Neural progenitor cell (in vitro differentiated cells): ENCODE measurements at regions not wholly inside any gene's neighbourhood (a gene's known extent, or its start where the extent isn't known, plus 50 kb on each side); places are given as distances from the start of the nearest gene placed in this dataset.

Source experiments
- EZH2 ChIP-seq: fragments of 200-600 bp; sonication (generic); IDR thresholded peaks from 2 replicates; pipeline ENCODE4 v1.6.1; 2017; ENCODE audit warnings: antibody characterized with exemption, mild to moderate bottlenecking, moderate library complexity
- EZH2phosphoT487 ChIP-seq: fragments of 200-600 bp; sonication (generic); IDR thresholded peaks from 2 replicates; pipeline ENCODE4 v1.6.1; 2017; ENCODE audit warnings: antibody characterized with exemption
- TF ChIP-seq, protein P1 (sequence below): fragments of 200-600 bp; sonication (generic); IDR thresholded peaks from 2 replicates; pipeline ENCODE4 v1.5.1; 2017; ENCODE audit warnings: antibody characterized with exemption, mild to moderate bottlenecking

DNA sequence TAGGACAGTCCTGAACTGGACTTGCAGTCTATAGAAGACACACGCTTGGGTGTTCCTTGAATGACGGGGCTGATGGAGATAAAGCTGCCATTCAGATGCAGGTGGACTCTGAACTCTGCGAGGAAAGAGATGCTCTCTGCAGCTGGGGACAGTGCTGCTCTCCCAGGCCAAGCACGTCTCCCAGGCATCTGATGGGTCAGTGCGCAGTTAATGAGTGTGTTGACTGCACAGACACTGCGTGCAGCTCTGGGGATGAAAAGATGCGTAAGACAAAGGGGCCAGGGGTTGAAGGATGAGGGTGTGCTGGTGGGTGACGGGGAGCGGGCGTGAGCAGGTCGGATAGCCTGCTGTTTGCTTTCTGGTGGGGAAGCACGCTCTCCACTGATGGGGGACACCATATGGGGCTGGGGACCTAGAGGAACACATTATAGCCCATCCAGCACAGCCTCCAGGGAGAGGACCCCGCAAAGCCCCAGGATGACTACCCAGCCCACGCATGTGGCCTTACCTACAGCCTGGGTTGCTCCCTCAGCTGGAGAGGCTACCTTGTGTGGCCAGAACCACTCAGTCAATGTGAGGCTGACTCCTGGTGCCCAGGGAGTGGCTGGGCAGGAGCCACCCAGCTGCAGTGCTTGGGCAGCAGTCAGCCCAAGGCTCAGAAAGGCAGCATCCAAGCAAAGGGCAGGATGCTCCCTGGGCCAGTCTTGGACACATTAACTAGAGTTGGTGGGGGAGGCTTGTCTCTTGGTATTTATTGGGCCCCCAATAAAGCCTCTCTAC is 246.3 kb downstream of the RBFOX3 start:
- TF ChIP-seq, protein P1, sequence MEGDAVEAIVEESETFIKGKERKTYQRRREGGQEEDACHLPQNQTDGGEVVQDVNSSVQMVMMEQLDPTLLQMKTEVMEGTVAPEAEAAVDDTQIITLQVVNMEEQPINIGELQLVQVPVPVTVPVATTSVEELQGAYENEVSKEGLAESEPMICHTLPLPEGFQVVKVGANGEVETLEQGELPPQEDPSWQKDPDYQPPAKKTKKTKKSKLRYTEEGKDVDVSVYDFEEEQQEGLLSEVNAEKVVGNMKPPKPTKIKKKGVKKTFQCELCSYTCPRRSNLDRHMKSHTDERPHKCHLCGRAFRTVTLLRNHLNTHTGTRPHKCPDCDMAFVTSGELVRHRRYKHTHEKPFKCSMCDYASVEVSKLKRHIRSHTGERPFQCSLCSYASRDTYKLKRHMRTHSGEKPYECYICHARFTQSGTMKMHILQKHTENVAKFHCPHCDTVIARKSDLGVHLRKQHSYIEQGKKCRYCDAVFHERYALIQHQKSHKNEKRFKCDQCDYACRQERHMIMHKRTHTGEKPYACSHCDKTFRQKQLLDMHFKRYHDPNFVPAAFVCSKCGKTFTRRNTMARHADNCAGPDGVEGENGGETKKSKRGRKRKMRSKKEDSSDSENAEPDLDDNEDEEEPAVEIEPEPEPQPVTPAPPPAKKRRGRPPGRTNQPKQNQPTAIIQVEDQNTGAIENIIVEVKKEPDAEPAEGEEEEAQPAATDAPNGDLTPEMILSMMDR = no peak
- TF ChIP-seq EZH2phosphoT487 (no peak), EZH2 (no peak)
